ENCODE measurements at regions not wholly inside any gene's neighbourhood (a gene's known extent, or its start where the extent isn't known, plus 50 kb on each side); places are given as distances from the start of the nearest gene placed in this dataset.

DNA sequence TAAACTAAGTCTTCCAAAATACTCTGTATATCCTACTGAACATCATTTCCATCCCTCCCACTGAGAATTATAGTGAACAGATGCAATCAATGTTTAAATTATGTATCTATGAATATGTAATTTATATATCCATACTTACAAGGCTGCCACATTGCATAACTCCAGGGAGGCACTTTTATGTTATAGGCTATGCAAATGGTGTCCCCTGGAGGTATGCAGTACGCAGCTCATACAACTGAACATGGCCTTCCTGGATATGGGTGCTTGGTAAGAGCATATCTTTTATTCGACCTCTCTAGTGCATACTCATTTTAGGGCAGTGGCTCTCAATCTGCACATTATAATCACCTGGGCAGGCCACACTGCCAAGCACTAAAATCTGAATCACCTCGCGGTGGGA is 127.3 kb downstream of the BANF2 start:
- TF ChIP-seq, protein P1, sequence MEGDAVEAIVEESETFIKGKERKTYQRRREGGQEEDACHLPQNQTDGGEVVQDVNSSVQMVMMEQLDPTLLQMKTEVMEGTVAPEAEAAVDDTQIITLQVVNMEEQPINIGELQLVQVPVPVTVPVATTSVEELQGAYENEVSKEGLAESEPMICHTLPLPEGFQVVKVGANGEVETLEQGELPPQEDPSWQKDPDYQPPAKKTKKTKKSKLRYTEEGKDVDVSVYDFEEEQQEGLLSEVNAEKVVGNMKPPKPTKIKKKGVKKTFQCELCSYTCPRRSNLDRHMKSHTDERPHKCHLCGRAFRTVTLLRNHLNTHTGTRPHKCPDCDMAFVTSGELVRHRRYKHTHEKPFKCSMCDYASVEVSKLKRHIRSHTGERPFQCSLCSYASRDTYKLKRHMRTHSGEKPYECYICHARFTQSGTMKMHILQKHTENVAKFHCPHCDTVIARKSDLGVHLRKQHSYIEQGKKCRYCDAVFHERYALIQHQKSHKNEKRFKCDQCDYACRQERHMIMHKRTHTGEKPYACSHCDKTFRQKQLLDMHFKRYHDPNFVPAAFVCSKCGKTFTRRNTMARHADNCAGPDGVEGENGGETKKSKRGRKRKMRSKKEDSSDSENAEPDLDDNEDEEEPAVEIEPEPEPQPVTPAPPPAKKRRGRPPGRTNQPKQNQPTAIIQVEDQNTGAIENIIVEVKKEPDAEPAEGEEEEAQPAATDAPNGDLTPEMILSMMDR (tag by site-specific recombination; IDR thresholded peaks at IDR 0.05): no peak
- TF ChIP-seq ZNF157 (tag by site-specific recombination; IDR thresholded peaks at IDR 0.05) (no peak), YY1 (tag by site-specific recombination; IDR thresholded peaks at IDR 0.05) (no peak), ZSCAN30 (tag by site-specific recombination; IDR thresholded peaks at IDR 0.05) (no peak), ZBTB21 (tag by site-specific recombination; IDR thresholded peaks at IDR 0.05) (no peak), ZNF292 (tag by site-specific recombination; IDR thresholded peaks at IDR 0.05; ENCODE audit: borderline replicate concordance, low read depth) (no peak), ZNF664 (tag by site-specific recombination; IDR thresholded peaks at IDR 0.05) (no peak), ZNF48 (tag by site-specific recombination; IDR thresholded peaks at IDR 0.05) (no peak), ZNF138 (tag by site-specific recombination; IDR thresholded peaks at IDR 0.05; ENCODE audit: borderline replicate concordance) (no peak), ZNF280C (tag by site-specific recombination; IDR thresholded peaks at IDR 0.05) (no peak), ZNF623 (tag by site-specific recombination; IDR thresholded peaks at IDR 0.05) (no peak), PRDM4 (tag by site-specific recombination; IDR thresholded peaks at IDR 0.05) (no peak), KLF10 (tag by site-specific recombination; IDR thresholded peaks at IDR 0.05) (no peak), ZNF146 (tag by site-specific recombination; IDR thresholded peaks at IDR 0.05) (no peak)

All from HEK293 (cell line).